Activated CD8-positive, alpha-beta T cell treated with anti-CD3 and anti-CD28 coated beads for 36 hours (primary cell): ENCODE measurements at regions not wholly inside any gene's neighbourhood (a gene's known extent, or its start where the extent isn't known, plus 50 kb on each side); places are given as distances from the start of the nearest gene placed in this dataset.
"Not testable (repeated sequence)": the region's sequence is repeated elsewhere in the genome, so short reads cannot be mapped to it uniquely, and the experiment has no call there.

Experiments
- ATAC-seq: fragments of 200-7000 bp; cut with Tn5 transposase; one replicate; pipeline ENCODE4 v1.10.0; 2021; ENCODE audit warnings: mild to moderate bottlenecking, moderate library complexity
- CTCF ChIA-PET: fragments of 350-600 bp; sonication (Branson Sonifier 250); formaldehyde crosslinking; loops from one replicate; lab custom pipeline; 2021; ENCODE audit warnings: antibody characterized with exemption; lab: Charles Lee
- POLR2A ChIA-PET: fragments of 350-600 bp; sonication (Branson Sonifier 250); formaldehyde crosslinking; loops from one replicate; lab custom pipeline; 2021; ENCODE audit warnings: antibody characterized with exemption; lab: Charles Lee
- DNase-seq: peaks from one replicate; pipeline ENCODE4 v3.0.0-alpha.2; 2020
- H3K27ac Mint-ChIP-seq: one replicate; pipeline ENCODE4 v1.8.0; 2021; ENCODE audit warnings: mild to moderate bottlenecking, mixed read lengths
- H3K27me3 Mint-ChIP-seq: one replicate; pipeline ENCODE4 v1.8.0; 2021; ENCODE audit warnings: mixed read lengths
- H3K36me3 Mint-ChIP-seq: one replicate; pipeline ENCODE4 v1.8.0; 2021; ENCODE audit warnings: low read depth, mixed read lengths
- H3K4me1 Mint-ChIP-seq: one replicate; pipeline ENCODE4 v1.8.0; 2021; ENCODE audit warnings: low read depth, mixed read lengths
- H3K4me3 Mint-ChIP-seq: one replicate; pipeline ENCODE4 v1.8.0; 2021; ENCODE audit warnings: mild to moderate bottlenecking, moderate library complexity, mixed read lengths
- H3K9me3 Mint-ChIP-seq: one replicate; pipeline ENCODE4 v1.8.0; 2021; ENCODE audit warnings: mixed read lengths
- CTCF ChIP-seq: fragments of 200-600 bp; IDR thresholded peaks from one replicate; pipeline ENCODE4 v1.8.0; 2022; ENCODE audit warnings: antibody characterized with exemption, mild to moderate bottlenecking
- intact Hi-C: fragments of 100-400 bp; cut with micrococcal nuclease; formaldehyde crosslinking; loops from one replicate; pipeline ENCODE4 v1.10.0; 2022

GRCh38 chr4:4946416-4946815, 72.8 kb downstream of the CYTL1 start:
- intact Hi-C loops: no loop called here
- Mint-ChIP-seq H3K36me3 (no peaks in the 10 kb centered on the region), H3K9me3 (no peaks in the 10 kb centered on the region), H3K27me3 (no peaks in the 10 kb centered on the region), H3K27ac (no peak overlapping the region), H3K4me1 (peaks cover 21% of the 10 kb centered on the region), H3K4me3 (no peak overlapping the region)
- ChIA-PET POLR2A (no interaction called here), CTCF (no interaction called here)
- DNase-seq: no peak
- no peak for ATAC-seq
- no peak for TF ChIP-seq CTCF

- Mint-ChIP-seq H3K4me3 (no peak overlapping the region), H3K9me3 (no peaks in the 10 kb centered on the region), H3K27ac (no peak overlapping the region), H3K36me3 (no peaks in the 10 kb centered on the region), H3K27me3 (no peaks in the 10 kb centered on the region), H3K4me1 (peaks cover 21% of the 10 kb centered on the region)
- POLR2A ChIA-PET: no interaction called here
- CTCF ChIA-PET: no interaction called here
- no peak for TF ChIP-seq CTCF
- no peak for DNase-seq
- intact Hi-C loops: no loop called here
- no peak for ATAC-seq
These were observed 71.5 kb downstream of the CYTL1 start for GRCh38 chr4:4947721-4948120.

- no peaks in the 10 kb centered on the region for H3K27me3 Mint-ChIP-seq
- ChIA-PET CTCF (no interaction called here), POLR2A (no interaction called here)
- H3K27ac Mint-ChIP-seq: no peak overlapping the region
- ATAC-seq (no peak), DNase-seq (no peak)
- peaks cover 15% of the 10 kb centered on the region for H3K4me1 Mint-ChIP-seq
- no peak overlapping the region for H3K4me3 Mint-ChIP-seq
- intact Hi-C loops: no loop called here
- TF ChIP-seq CTCF: no peak
- H3K36me3 Mint-ChIP-seq: no peaks in the 10 kb centered on the region
- no peaks in the 10 kb centered on the region for H3K9me3 Mint-ChIP-seq
These were observed 70.9 kb downstream of the CYTL1 start for GRCh38 chr4:4948370-4948769.

- ChIA-PET POLR2A (no interaction called here), CTCF (no interaction called here)
- Mint-ChIP-seq H3K4me3 (no peak overlapping the region), H3K27ac (no peak overlapping the region), H3K27me3 (no peaks in the 10 kb centered on the region), H3K36me3 (no peaks in the 10 kb centered on the region), H3K9me3 (no peaks in the 10 kb centered on the region), H3K4me1 (no peaks in the 10 kb centered on the region)
- ATAC-seq: no peak
- TF ChIP-seq CTCF: no peak
- intact Hi-C loops: no loop called here
- DNase-seq: no peak
These were observed 68.5 kb downstream of the CYTL1 start for GRCh38 chr4:4950561-4951290.

GRCh38 chr4:4952273-4952672, 67.0 kb downstream of the CYTL1 start:
- no peaks in the 10 kb centered on the region for H3K27me3 Mint-ChIP-seq
- no peak for TF ChIP-seq CTCF
- ATAC-seq: no peak
- no peak for DNase-seq
- POLR2A ChIA-PET: no interaction called here
- CTCF ChIA-PET: no interaction called here
- no peak overlapping the region for H3K27ac Mint-ChIP-seq
- intact Hi-C loops: no loop called here
- H3K4me1 Mint-ChIP-seq: no peaks in the 10 kb centered on the region
- no peak overlapping the region for H3K4me3 Mint-ChIP-seq
- no peaks in the 10 kb centered on the region for H3K36me3 Mint-ChIP-seq
- no peaks in the 10 kb centered on the region for H3K9me3 Mint-ChIP-seq

GRCh38 chr4:4959344-4960074, 59.7 kb downstream of the CYTL1 start:
- H3K4me3 Mint-ChIP-seq, ATAC-seq, H3K27ac Mint-ChIP-seq, intact Hi-C loops, H3K4me1 Mint-ChIP-seq, H3K36me3 Mint-ChIP-seq, DNase-seq, H3K27me3 Mint-ChIP-seq, CTCF ChIA-PET, POLR2A ChIA-PET: not testable (repeated sequence)
- H3K9me3 Mint-ChIP-seq: peaks cover 27% of the 10 kb centered on the region
